IMR-90 (cell line): ENCODE measurements at regions not wholly inside any gene's neighbourhood (a gene's known extent, or its start where the extent isn't known, plus 50 kb on each side); places are given as distances from the start of the nearest gene placed in this dataset.

ENCODE experiments used
- ATAC-seq: fragments of 200-7000 bp; cut with Tn5 transposase; 2 replicates; pipeline ENCODE4 v1.9.1; 2020; ENCODE audit warnings: low read depth, mild to moderate bottlenecking, moderate library complexity
- BruUV-seq: library from RNA; stranded (reverse); fragments of 400-500 nt; replicated peaks from 2 replicates; lab custom pipeline; 2021; lab: Mats Ljungman, UMichigan
- CTCF ChIA-PET: fragments of 300-600 bp; formaldehyde crosslinking; extraction: SDS; loops from one replicate; lab custom pipeline; 2021; ENCODE audit warnings: antibody characterized with exemption; lab: Yijun Ruan, JAX
- POLR2A ChIA-PET: fragments of 300-600 bp; sonication (Branson Sonifier 250); formaldehyde crosslinking; loops from one replicate; lab custom pipeline; 2022; ENCODE audit warnings: antibody characterized with exemption; ENCODE audit not compliant: unreplicated experiment; lab: Charles Lee
- DNase-seq: peaks from one replicate; pipeline ENCODE4 v3.0.0; 2013
- H2AFZ ChIP-seq: replicated peaks from 2 replicates; pipeline ENCODE3; 2013; ENCODE audit warnings: low read length, mild to moderate bottlenecking; ENCODE audit not compliant: poor library complexity
- H2AK5ac ChIP-seq: 2 replicates; pipeline ENCODE4 v1.6.1; 2013; ENCODE audit warnings: low read depth, low read length, inconsistent platforms
- H2AK9ac ChIP-seq: replicated peaks from 2 replicates; pipeline ENCODE3; 2013; ENCODE audit warnings: mild to moderate bottlenecking, low read depth, low read length, moderate library complexity; ENCODE audit not compliant: poor library complexity
- H2BK120ac ChIP-seq: 2 replicates; pipeline ENCODE4 v1.6.1; 2013; ENCODE audit warnings: low read depth, low read length, inconsistent platforms
- H2BK15ac ChIP-seq: 3 replicates; pipeline ENCODE4 v1.6.1; 2013; ENCODE audit warnings: low read depth, low read length, inconsistent platforms
- H2BK20ac ChIP-seq: 2 replicates; pipeline ENCODE4 v1.6.1; 2013; ENCODE audit warnings: low read depth, mild to moderate bottlenecking, inconsistent platforms, low read length, moderate library complexity
- H2BK5ac ChIP-seq: 2 replicates; pipeline ENCODE4 v1.6.1; 2013; ENCODE audit warnings: mild to moderate bottlenecking, low read depth, low read length, inconsistent platforms; ENCODE audit not compliant: poor library complexity, severe bottlenecking
- H3K14ac ChIP-seq: replicated peaks from 2 replicates; pipeline ENCODE4 v1.6.1; 2013; ENCODE audit warnings: low read depth, low read length, inconsistent platforms
- H3K18ac ChIP-seq: 2 replicates; pipeline ENCODE4 v1.6.1; 2013; ENCODE audit warnings: low read depth, low read length, control low read depth
- H3K23ac ChIP-seq: 2 replicates; pipeline ENCODE4 v1.6.1; 2013; ENCODE audit warnings: low read depth, low read length, inconsistent platforms
- H3K27ac ChIP-seq: 2 replicates; pipeline ENCODE4 v1.5.1; 2013; ENCODE audit warnings: mild to moderate bottlenecking, control low read depth, low read length; ENCODE audit not compliant: insufficient read depth
- H3K27me3 ChIP-seq: 2 replicates; pipeline ENCODE4 v1.6.1; 2013; ENCODE audit warnings: low read length; ENCODE audit not compliant: control insufficient read depth, insufficient read depth
- H3K36me3 ChIP-seq: 2 replicates; pipeline ENCODE4 v1.6.1; 2013; ENCODE audit warnings: low read length, mixed read lengths; ENCODE audit not compliant: control insufficient read depth, insufficient read depth
- H3K4ac ChIP-seq: 2 replicates; pipeline ENCODE4 v1.6.1; 2013; ENCODE audit warnings: low read depth, low read length, inconsistent platforms
- H3K4me1 ChIP-seq: 2 replicates; pipeline ENCODE4 v1.6.1; 2013; ENCODE audit warnings: low read length, mixed read lengths; ENCODE audit not compliant: control insufficient read depth, insufficient read depth
- H3K4me2 ChIP-seq: 2 replicates; pipeline ENCODE4 v1.6.1; 2013; ENCODE audit warnings: low read depth, mild to moderate bottlenecking, control low read depth, low read length, moderate library complexity
- H3K4me3 ChIP-seq: 2 replicates; pipeline ENCODE4 v1.5.1; 2013; ENCODE audit warnings: low read depth, mild to moderate bottlenecking, control low read depth, low read length, moderate library complexity; ENCODE audit not compliant: insufficient read depth
- H3K56ac ChIP-seq: 2 replicates; pipeline ENCODE4 v1.6.1; 2013; ENCODE audit warnings: low read length, inconsistent platforms; ENCODE audit not compliant: insufficient read depth; ENCODE audit errors: extremely low read depth
- H3K79me1 ChIP-seq, 2 experiments: 2 replicates each; pipeline ENCODE4 v1.6.1; 2013; ENCODE audit warnings: low read length in 2 of 2, inconsistent platforms in 1 of 2, low read depth in 1 of 2
- H3K9ac ChIP-seq: 2 replicates; pipeline ENCODE4 v1.6.1; 2013; ENCODE audit warnings: low read depth, low read length, control low read depth
- H3K9me1 ChIP-seq: 2 replicates; pipeline ENCODE4 v1.6.1; 2013; ENCODE audit warnings: low read length, inconsistent platforms; ENCODE audit not compliant: insufficient read depth
- H3K9me3 ChIP-seq: 2 replicates; pipeline ENCODE4 v1.6.1; 2013; ENCODE audit warnings: low read length; ENCODE audit not compliant: control insufficient read depth, insufficient read depth
- H4K20me1 ChIP-seq: 2 replicates; pipeline ENCODE4 v1.6.1; 2013; ENCODE audit warnings: low read length, inconsistent platforms; ENCODE audit not compliant: insufficient read depth
- H4K5ac ChIP-seq: 2 replicates; pipeline ENCODE4 v1.6.1; 2013; ENCODE audit warnings: mild to moderate bottlenecking, low read depth, low read length, control low read depth
- H4K8ac ChIP-seq, 2 experiments: 2 replicates each; pipeline ENCODE4 v1.6.1; 2013; ENCODE audit warnings: low read depth in 2 of 2, low read length in 2 of 2, control low read depth in 1 of 2, inconsistent platforms in 1 of 2
- H4K91ac ChIP-seq: 2 replicates; pipeline ENCODE4 v1.6.1; 2013; ENCODE audit warnings: low read depth, low read length, inconsistent platforms; ENCODE audit not compliant: insufficient read depth
- BHLHE40 ChIP-seq: fragments of 150-350 bp; IDR thresholded peaks from 2 replicates; pipeline ENCODE4 v1.6.1; 2016; ENCODE audit warnings: mild to moderate bottlenecking, low read depth, low read length
- CEBPB ChIP-seq: IDR thresholded peaks from 2 replicates; pipeline ENCODE4 v1.6.1; 2012; ENCODE audit warnings: low read depth, low read length, improper control_type of control experiment
- CHD1 ChIP-seq: IDR thresholded peaks from 2 replicates; pipeline ENCODE4 v1.6.1; 2012; ENCODE audit warnings: low read depth, low read length, improper control_type of control experiment
- FOS ChIP-seq: fragments of 150-350 bp; IDR thresholded peaks from 2 replicates; pipeline ENCODE4 v1.6.1; 2016; ENCODE audit warnings: low read depth, low read length
- MAFK ChIP-seq: IDR thresholded peaks from 2 replicates; pipeline ENCODE4 v1.6.1; 2012; ENCODE audit warnings: low read depth, low read length, improper control_type of control experiment
- MAZ ChIP-seq: IDR thresholded peaks from 2 replicates; pipeline ENCODE4 v1.6.1; 2012; ENCODE audit warnings: low read depth, mild to moderate bottlenecking, low read length, improper control_type of control experiment, moderate library complexity, borderline replicate concordance
- NFE2L2 ChIP-seq: fragments of 150-350 bp; IDR thresholded peaks from 2 replicates; pipeline ENCODE4 v1.6.1; 2016; ENCODE audit warnings: low read depth, mild to moderate bottlenecking, low read length
- POLR2A ChIP-seq: IDR thresholded peaks from 2 replicates; pipeline ENCODE4 v1.6.1; 2012; ENCODE audit warnings: mild to moderate bottlenecking, low read depth, low read length
- RAD21 ChIP-seq: IDR thresholded peaks from 2 replicates; pipeline ENCODE4 v1.6.1; 2012; ENCODE audit warnings: low read length, improper control_type of control experiment
- RCOR1 ChIP-seq: IDR thresholded peaks from 2 replicates; pipeline ENCODE4 v1.6.1; 2012; ENCODE audit warnings: mild to moderate bottlenecking, low read length, improper control_type of control experiment; ENCODE audit not compliant: insufficient replicate concordance
- SMC3 ChIP-seq: fragments of 150-350 bp; IDR thresholded peaks from 2 replicates; pipeline ENCODE4 v1.6.1; 2016; ENCODE audit warnings: low read depth, mild to moderate bottlenecking, antibody characterized with exemption, low read length, moderate library complexity
- WGBS, 2 experiments: methylation state at CpG; one replicate each; pipeline versions ENCODE4 v1.1.5 to v1.1.7; 2013; ENCODE audit warnings: missing lambda C conversion rate in 2 of 2; ENCODE audit not compliant: insufficient read length in 1 of 2; ENCODE audit errors: extremely low coverage in 2 of 2; 5-methylcytosine and 5-hydroxymethylcytosine counted together
- dilution Hi-C: fragments of 300-500 bp; cut with HindIII; formaldehyde crosslinking; loops from one replicate; pipeline ENCODE4 v1.14.3; 2018; ENCODE audit warnings: low sequenced_read_pairs; ENCODE audit not compliant: unreplicated experiment
- in situ Hi-C: fragments of 300-500 bp; cut with MboI; formaldehyde crosslinking; loops from 3 replicates; pipeline ENCODE4 v1.14.3; 2019; ENCODE audit warnings: low sequenced_read_pairs, inconsistent platforms, mixed read lengths
- intact Hi-C: fragments of 100-400 bp; cut with micrococcal nuclease; formaldehyde crosslinking; loops from 2 replicates; pipeline ENCODE4 v1.10.0; 2022
- TF ChIP-seq, protein P1 (sequence below): fragments of 150-350 bp; IDR thresholded peaks from 2 replicates; pipeline ENCODE4 v1.6.1; 2017; ENCODE audit warnings: mild to moderate bottlenecking, antibody characterized with exemption, low read length, low read depth
- TF ChIP-seq, protein P2 (sequence below): fragments of 150-350 bp; IDR thresholded peaks from 2 replicates; pipeline ENCODE4 v1.6.1; 2016; ENCODE audit warnings: low read depth, mild to moderate bottlenecking, low read length, moderate library complexity, borderline replicate concordance

DNA sequence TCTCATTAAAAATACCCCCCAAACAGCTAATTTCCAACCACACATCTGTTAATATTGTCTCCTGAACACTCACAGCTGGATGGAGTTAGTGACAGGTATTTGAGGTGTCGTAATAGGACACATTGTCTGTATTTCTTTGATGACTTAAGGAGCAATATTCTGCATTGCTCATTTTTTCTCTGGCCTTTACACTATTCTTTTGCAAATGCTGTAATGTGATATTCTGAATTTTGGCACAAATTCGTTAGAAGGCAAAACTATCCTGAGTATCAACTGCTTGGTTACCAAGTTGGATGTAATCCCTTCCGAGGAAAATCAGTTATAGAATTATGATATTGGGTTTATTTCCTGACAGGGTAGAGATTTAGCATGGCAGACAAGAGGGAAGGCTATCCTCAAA, 1030.2 kb downstream of the MCTP2 start:
- Histone ChIP-seq H3K23ac (no peak overlapping the region), H3K4me3 (no peak overlapping the region), H4K91ac (0 out of 2 replicates have a peak overlapping the region, but pooled peaks have one; percentile 49), H3K56ac (no peak overlapping the region), H3K4ac (no peak overlapping the region; the same call in 1 of the 2 replicates), H2AK5ac (peak overlapping the region; percentile 8; the same call in 1 of the 2 replicates), H3K9me3 (no peaks in the 10 kb centered on the region), H3K79me1 (no peaks in the 10 kb centered on the region; a peak in 1 of 4 replicates), H4K20me1 (no peaks in the 10 kb centered on the region), H3K9ac (no peak overlapping the region), H2BK15ac (peak overlapping the region; percentile 60; the same call in 1 of the 3 replicates), H3K36me3 (no peaks in the 10 kb centered on the region), H2BK120ac (peak overlapping the region; percentile 90; the same call in 1 of the 2 replicates), H2BK20ac (peak overlapping the region; percentile 85; the same call in 1 of the 2 replicates), H3K9me1 (peaks cover 5% of the 10 kb centered on the region), H3K27me3 (no peaks in the 10 kb centered on the region), H2AK9ac (no peak overlapping the region), H2BK5ac (peak overlapping the region; percentile 91), H4K8ac (peak overlapping the region; percentile 14 to 27; a peak in 2 of 4 replicates), H4K5ac (peak overlapping the region; percentile 24; the same call in 1 of the 2 replicates), H3K14ac (peak overlapping the region; percentile 40), H3K4me1 (peaks cover 21% of the 10 kb centered on the region), H3K18ac (peak overlapping the region; percentile 66), H3K27ac (peak overlapping the region; percentile 26; the same call in 1 of the 2 replicates), H2AFZ (no peak overlapping the region), H3K4me2 (no peak overlapping the region)
- no TSS peak for BruUV-seq
- ChIA-PET POLR2A (no interaction called here), CTCF (interaction anchor here (1.0 kb wide), 1 partner anchor 12 kb away, joined by 4 read pairs; no protein-coding TSS in a partner anchor)
- DNase-seq = no peak
- no peak for ATAC-seq
- TF ChIP-seq CEBPB (no peak), POLR2A (no peak), BHLHE40 (no peak), MAZ (no peak), SMC3 (no peak), MAFK (no peak), CHD1 (no peak), FOS (no peak), NFE2L2 (no peak), RAD21 (no peak), RCOR1 (no peak)
- TF ChIP-seq, protein P1, sequence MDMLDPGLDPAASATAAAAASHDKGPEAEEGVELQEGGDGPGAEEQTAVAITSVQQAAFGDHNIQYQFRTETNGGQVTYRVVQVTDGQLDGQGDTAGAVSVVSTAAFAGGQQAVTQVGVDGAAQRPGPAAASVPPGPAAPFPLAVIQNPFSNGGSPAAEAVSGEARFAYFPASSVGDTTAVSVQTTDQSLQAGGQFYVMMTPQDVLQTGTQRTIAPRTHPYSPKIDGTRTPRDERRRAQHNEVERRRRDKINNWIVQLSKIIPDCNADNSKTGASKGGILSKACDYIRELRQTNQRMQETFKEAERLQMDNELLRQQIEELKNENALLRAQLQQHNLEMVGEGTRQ = no peak
- TF ChIP-seq, protein P2, sequence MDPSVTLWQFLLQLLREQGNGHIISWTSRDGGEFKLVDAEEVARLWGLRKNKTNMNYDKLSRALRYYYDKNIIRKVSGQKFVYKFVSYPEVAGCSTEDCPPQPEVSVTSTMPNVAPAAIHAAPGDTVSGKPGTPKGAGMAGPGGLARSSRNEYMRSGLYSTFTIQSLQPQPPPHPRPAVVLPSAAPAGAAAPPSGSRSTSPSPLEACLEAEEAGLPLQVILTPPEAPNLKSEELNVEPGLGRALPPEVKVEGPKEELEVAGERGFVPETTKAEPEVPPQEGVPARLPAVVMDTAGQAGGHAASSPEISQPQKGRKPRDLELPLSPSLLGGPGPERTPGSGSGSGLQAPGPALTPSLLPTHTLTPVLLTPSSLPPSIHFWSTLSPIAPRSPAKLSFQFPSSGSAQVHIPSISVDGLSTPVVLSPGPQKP = no peak
- WGBS, 2 experiments = no CpG with 5 or more reads among the region's 3 CpGs
- intact Hi-C loops = loop anchor here (10.0 kb wide), 1 partner anchor 403 kb away; no protein-coding TSS in a partner anchor
- dilution Hi-C loops = no loop called here
- in situ Hi-C loops = loop anchor here (25.0 kb wide), 1 partner anchor 1976 kb away; no protein-coding TSS in a partner anchor
